22Rv1 (cell line): ENCODE measurements at regions not wholly inside any gene's neighbourhood (a gene's known extent, or its start where the extent isn't known, plus 50 kb on each side); places are given as distances from the start of the nearest gene placed in this dataset.

Experiments
- ZFX ChIP-seq: fragments of 450-650 bp; IDR thresholded peaks from 2 replicates; pipeline ENCODE4 v1.6.1; 2017; ENCODE audit warnings: antibody characterized with exemption, borderline replicate concordance
- TF ChIP-seq, protein P1 (sequence below): fragments of 450-650 bp; IDR thresholded peaks from 2 replicates; pipeline ENCODE4 v1.5.1; 2017; ENCODE audit warnings: mild to moderate bottlenecking

DNA sequence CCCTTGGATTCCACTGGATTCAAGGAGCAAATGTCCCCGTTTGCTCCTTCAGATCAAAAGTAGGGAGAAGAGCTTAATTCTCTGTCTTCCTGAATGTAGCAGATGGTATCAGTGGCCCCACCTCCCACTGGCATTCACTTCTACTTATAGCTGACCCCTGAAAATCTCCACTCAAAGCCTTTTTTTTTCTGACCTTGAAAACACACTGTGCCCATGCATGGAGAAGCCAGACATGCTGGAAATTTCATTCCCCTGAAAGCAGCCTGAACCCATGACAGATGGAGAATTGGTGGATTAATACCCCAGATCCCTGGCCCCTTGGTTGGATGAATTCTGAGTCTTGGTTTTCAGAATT lies 76.6 kb upstream of the UBAC2 start:
- TF ChIP-seq, protein P1, sequence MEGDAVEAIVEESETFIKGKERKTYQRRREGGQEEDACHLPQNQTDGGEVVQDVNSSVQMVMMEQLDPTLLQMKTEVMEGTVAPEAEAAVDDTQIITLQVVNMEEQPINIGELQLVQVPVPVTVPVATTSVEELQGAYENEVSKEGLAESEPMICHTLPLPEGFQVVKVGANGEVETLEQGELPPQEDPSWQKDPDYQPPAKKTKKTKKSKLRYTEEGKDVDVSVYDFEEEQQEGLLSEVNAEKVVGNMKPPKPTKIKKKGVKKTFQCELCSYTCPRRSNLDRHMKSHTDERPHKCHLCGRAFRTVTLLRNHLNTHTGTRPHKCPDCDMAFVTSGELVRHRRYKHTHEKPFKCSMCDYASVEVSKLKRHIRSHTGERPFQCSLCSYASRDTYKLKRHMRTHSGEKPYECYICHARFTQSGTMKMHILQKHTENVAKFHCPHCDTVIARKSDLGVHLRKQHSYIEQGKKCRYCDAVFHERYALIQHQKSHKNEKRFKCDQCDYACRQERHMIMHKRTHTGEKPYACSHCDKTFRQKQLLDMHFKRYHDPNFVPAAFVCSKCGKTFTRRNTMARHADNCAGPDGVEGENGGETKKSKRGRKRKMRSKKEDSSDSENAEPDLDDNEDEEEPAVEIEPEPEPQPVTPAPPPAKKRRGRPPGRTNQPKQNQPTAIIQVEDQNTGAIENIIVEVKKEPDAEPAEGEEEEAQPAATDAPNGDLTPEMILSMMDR, result no peak
- no peak for TF ChIP-seq ZFX
